SH-SY5Y (cell line): ENCODE measurements at regions not wholly inside any gene's neighbourhood (a gene's known extent, or its start where the extent isn't known, plus 50 kb on each side); places are given as distances from the start of the nearest gene placed in this dataset.

Experiments
- GATA2 ChIP-seq: IDR thresholded peaks from 2 replicates; pipeline ENCODE4 v1.6.1; 2011; ENCODE audit warnings: mild to moderate bottlenecking, low read depth, low read length
- GATA3 ChIP-seq: IDR thresholded peaks from 2 replicates; pipeline ENCODE4 v1.6.1; 2011; ENCODE audit warnings: low read depth, mild to moderate bottlenecking, low read length, moderate library complexity

DNA sequence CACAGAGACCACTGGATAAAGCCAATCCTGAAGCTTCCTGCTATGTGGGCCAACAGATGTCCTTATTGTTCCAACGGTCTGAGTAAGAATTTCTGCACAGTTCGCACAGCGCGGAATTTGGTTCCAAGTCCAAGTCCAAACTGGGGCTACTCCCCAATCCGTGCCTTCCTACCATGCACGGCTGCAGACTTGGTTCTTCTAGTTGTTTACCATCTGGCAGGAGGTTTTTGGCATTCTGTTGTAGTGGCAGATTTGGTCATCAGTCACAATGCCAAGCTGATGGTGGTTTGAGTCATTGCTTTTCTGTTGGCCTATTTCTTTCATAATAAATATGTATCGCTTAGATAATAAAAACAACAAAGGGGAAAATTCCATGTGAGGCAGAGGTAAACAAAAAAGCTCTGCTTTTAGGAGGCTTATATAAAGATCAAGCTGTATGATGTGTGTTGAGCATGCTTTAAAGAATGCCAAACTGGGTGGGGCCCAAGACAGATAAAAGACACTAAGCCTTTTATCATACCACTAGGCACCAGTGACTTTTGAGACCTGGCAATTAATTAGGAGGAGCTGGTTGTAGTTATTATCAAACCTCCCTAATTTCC is 52.5 kb upstream of the SYN3 start:
- TF ChIP-seq GATA2 (no peak), GATA3 (no peak)

GRCh38 chr22:33109514-33110430 is 51.6 kb upstream of the SYN3 start:
- TF ChIP-seq GATA3 (no peak), GATA2 (no peak)

- no peak for TF ChIP-seq GATA3
- TF ChIP-seq GATA2: no peak
These were observed 49.9 kb upstream of the SYN3 start for GRCh38 chr22:33108037-33108436.
